ENCODE measurements at regions not wholly inside any gene's neighbourhood (a gene's known extent, or its start where the extent isn't known, plus 50 kb on each side); places are given as distances from the start of the nearest gene placed in this dataset.
A peak's percentile ranks its signal among the peaks of the same experiment; 100 is the strongest.

DNA sequence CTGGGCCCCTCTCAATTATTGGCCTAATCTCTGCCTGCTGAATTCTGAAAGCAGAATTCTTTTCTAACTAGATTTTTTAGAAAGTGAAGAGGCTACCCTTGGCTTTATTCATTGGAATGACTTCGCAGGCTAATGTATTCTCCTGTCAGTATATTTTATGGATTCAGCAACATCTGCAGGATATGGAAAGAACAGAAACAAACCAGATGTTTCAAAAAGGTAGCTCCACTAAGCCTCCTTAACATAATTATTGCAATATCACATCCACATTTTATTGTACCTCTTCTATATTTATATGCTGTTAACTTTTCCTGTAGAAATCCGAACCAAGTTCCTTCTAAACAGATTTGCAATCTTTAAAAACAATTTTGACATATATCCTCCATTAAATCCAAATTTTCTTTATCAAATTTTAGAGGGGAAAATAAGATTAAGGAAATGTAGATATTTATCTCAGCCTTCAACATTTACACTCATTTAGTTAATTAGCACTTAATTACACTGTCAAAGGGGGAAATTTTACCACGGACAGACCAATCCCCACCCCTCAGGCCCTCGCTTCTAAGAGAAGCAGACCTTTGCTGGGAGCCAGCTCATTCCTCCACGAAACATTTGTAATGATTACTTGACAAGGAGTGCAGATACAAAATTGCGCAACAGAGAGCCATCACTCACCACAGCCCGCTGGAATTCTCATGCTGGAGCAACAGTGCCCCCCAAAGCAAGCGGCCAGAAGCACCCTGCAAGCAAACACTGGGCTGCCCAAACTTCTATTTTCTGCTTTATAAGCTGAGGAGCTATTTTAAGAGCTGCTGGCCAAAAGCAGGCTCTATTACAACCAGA is 253.4 kb downstream of the ETAA1 start:
- Histone ChIP-seq H3K79me2 (ENCODE audit: insufficient read depth, low read length) (no peaks in the 10 kb centered on the region), H3K27ac (ENCODE audit: low read depth, low read length) (no peak overlapping the region), H3K4me2 (ENCODE audit: low read length) (no peak overlapping the region), H3K36me3 (ENCODE audit: control insufficient read depth in 1 of 2, insufficient read depth in 2 of 2, low read length in 2 of 2) (no peaks in the 10 kb centered on the region), H4K20me1 (ENCODE audit: insufficient read depth) (no peaks in the 10 kb centered on the region), H3K27me3 (ENCODE audit: insufficient read depth, low read length) (peaks cover 12% of the 10 kb centered on the region; the same call in 1 of the 2 replicates), H2AFZ (ENCODE audit: low read depth, low read length, poor library complexity, severe bottlenecking) (no peak overlapping the region), H3K4me3 (replicated peaks in 1 of 2; ENCODE audit: low read depth in 1 of 2, low read length in 2 of 2) (no peak overlapping the region), H3K9ac (ENCODE audit: low read length) (no peak overlapping the region), H3K4me1 (ENCODE audit: control insufficient read depth in 1 of 2, insufficient read depth in 2 of 2, low read length in 2 of 2) (no peaks in the 10 kb centered on the region), H3K9me3 (ENCODE audit: control insufficient read depth in 1 of 2, insufficient read depth in 1 of 2, low read depth in 1 of 2, low read length in 2 of 2) (no peaks in the 10 kb centered on the region), H3K9me2 (ENCODE audit: insufficient read depth) (no peaks in the 10 kb centered on the region)
- ATAC-seq (peak; percentile 79), DNase-seq (ENCODE audit: low read depth, low spot score) (peak; percentile 6)
- peak; percentile 94 for TF ChIP-seq CEBPB (IDR thresholded peaks at IDR 0.05; ENCODE audit: low read depth)
- peak; percentile 59 for TF ChIP-seq RAD21 (IDR thresholded peaks at IDR 0.05; ENCODE audit: low read depth)
- TF ChIP-seq, protein P1, sequence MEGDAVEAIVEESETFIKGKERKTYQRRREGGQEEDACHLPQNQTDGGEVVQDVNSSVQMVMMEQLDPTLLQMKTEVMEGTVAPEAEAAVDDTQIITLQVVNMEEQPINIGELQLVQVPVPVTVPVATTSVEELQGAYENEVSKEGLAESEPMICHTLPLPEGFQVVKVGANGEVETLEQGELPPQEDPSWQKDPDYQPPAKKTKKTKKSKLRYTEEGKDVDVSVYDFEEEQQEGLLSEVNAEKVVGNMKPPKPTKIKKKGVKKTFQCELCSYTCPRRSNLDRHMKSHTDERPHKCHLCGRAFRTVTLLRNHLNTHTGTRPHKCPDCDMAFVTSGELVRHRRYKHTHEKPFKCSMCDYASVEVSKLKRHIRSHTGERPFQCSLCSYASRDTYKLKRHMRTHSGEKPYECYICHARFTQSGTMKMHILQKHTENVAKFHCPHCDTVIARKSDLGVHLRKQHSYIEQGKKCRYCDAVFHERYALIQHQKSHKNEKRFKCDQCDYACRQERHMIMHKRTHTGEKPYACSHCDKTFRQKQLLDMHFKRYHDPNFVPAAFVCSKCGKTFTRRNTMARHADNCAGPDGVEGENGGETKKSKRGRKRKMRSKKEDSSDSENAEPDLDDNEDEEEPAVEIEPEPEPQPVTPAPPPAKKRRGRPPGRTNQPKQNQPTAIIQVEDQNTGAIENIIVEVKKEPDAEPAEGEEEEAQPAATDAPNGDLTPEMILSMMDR (IDR thresholded peaks at IDR 0.05 in 2 of 3, conservative IDR thresholded peaks at IDR 0.05 in 1 of 3; ENCODE audit: borderline replicate concordance in 1 of 3, insufficient read depth in 1 of 3, low read depth in 2 of 3, low read length in 2 of 3): peak in 2 of 3 experiments; percentile 56 to 65; a peak in 4 of 6 replicates
- TF ChIP-seq, protein P2, sequence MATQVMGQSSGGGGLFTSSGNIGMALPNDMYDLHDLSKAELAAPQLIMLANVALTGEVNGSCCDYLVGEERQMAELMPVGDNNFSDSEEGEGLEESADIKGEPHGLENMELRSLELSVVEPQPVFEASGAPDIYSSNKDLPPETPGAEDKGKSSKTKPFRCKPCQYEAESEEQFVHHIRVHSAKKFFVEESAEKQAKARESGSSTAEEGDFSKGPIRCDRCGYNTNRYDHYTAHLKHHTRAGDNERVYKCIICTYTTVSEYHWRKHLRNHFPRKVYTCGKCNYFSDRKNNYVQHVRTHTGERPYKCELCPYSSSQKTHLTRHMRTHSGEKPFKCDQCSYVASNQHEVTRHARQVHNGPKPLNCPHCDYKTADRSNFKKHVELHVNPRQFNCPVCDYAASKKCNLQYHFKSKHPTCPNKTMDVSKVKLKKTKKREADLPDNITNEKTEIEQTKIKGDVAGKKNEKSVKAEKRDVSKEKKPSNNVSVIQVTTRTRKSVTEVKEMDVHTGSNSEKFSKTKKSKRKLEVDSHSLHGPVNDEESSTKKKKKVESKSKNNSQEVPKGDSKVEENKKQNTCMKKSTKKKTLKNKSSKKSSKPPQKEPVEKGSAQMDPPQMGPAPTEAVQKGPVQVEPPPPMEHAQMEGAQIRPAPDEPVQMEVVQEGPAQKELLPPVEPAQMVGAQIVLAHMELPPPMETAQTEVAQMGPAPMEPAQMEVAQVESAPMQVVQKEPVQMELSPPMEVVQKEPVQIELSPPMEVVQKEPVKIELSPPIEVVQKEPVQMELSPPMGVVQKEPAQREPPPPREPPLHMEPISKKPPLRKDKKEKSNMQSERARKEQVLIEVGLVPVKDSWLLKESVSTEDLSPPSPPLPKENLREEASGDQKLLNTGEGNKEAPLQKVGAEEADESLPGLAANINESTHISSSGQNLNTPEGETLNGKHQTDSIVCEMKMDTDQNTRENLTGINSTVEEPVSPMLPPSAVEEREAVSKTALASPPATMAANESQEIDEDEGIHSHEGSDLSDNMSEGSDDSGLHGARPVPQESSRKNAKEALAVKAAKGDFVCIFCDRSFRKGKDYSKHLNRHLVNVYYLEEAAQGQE (IDR thresholded peaks at IDR 0.05; ENCODE audit: low read depth): no peak
- POLR2A ChIA-PET: no interaction called here
- intact Hi-C loops (cut with micrococcal nuclease): loop anchor here (2.0 kb wide), 1 partner anchor 1222 kb away; no protein-coding TSS in a partner anchor
- RAD21 ChIA-PET (ENCODE audit: low non-redundant PET in 1 of 2, low total read pairs in 2 of 2, uncharacterized antibody in 2 of 2, unreplicated experiment in 2 of 2): no interaction called here
- CTCF ChIA-PET: interaction anchor here (1.3 to 1.5 kb wide), 2 partner anchors 196 to 381 kb away, joined by 4 read pairs; no protein-coding TSS in a partner anchor
- no TSS peak for BruUV-seq (replicated peaks)

Data from HCT116 (cell line).